GM18861 (cell line): ENCODE measurements at regions not wholly inside any gene's neighbourhood (a gene's known extent, or its start where the extent isn't known, plus 50 kb on each side); places are given as distances from the start of the nearest gene placed in this dataset.

Experiments
- ATAC-seq: cut with Tn5 transposase; IDR thresholded peaks from one replicate; pipeline ENCODE4 v1.9.1; 2021; ENCODE audit not compliant: unreplicated experiment

- ATAC-seq: no peak
Measured at GRCh38 chr12:85669911-85670310, 166.3 kb downstream of the RASSF9 start.

- no peak for ATAC-seq
Measured at GRCh38 chr12:85672436-85672835, 163.8 kb downstream of the RASSF9 start.

- ATAC-seq: no peak
Measured at GRCh38 chr12:85673921-85674420, 162.2 kb downstream of the RASSF9 start.

- ATAC-seq: no peak
Measured at GRCh38 chr12:85676816-85677749, 159.1 kb downstream of the RASSF9 start.

- ATAC-seq: no peak
Measured at GRCh38 chr12:85679296-85679695, 156.9 kb downstream of the RASSF9 start.

GRCh38 chr12:85680881-85681280 lies 155.3 kb downstream of the RASSF9 start:
- ATAC-seq: no peak

- ATAC-seq: no peak
Measured at GRCh38 chr12:85681333-85681732, 154.9 kb downstream of the RASSF9 start.

GRCh38 chr12:85683051-85683450 lies 153.2 kb downstream of the RASSF9 start:
- no peak for ATAC-seq

GRCh38 chr12:85688837-85689236 lies 147.4 kb downstream of the RASSF9 start:
- ATAC-seq: no peak

GRCh38 chr12:85690146-85690545 lies 146.1 kb downstream of the RASSF9 start:
- no peak for ATAC-seq

- ATAC-seq: no peak
Measured at GRCh38 chr12:85693093-85693665, 143.0 kb downstream of the RASSF9 start.

- no peak for ATAC-seq
Measured at GRCh38 chr12:85695097-85695715, 141.0 kb downstream of the RASSF9 start.

- no peak for ATAC-seq
Measured at GRCh38 chr12:85697003-85697402, 139.2 kb downstream of the RASSF9 start.

GRCh38 chr12:85698937-85699336 lies 137.3 kb downstream of the RASSF9 start:
- no peak for ATAC-seq

- no peak for ATAC-seq
Measured at GRCh38 chr12:85708775-85709174, 127.4 kb downstream of the RASSF9 start.

GRCh38 chr12:85711735-85712390 lies 124.3 kb downstream of the RASSF9 start:
- no peak for ATAC-seq

GRCh38 chr12:85713373-85713772 lies 122.8 kb downstream of the RASSF9 start:
- no peak for ATAC-seq

- ATAC-seq: no peak
Measured at GRCh38 chr12:85714425-85714824, 121.8 kb downstream of the RASSF9 start.

- ATAC-seq: no peak
Measured at GRCh38 chr12:85720308-85721033, 115.7 kb downstream of the RASSF9 start.

GRCh38 chr12:85725991-85726390 lies 110.2 kb downstream of the RASSF9 start:
- no peak for ATAC-seq
